ENCODE measurements at regions not wholly inside any gene's neighbourhood (a gene's known extent, or its start where the extent isn't known, plus 50 kb on each side); places are given as distances from the start of the nearest gene placed in this dataset.

- peaks cover 10 to 17% of the 10 kb centered on the region in 2 donors for H3K9me3 Mint-ChIP-seq
- H3K27me3 Mint-ChIP-seq (ENCODE audit: low read depth in 2 of 2), result no peaks in the 10 kb centered on the region
- no peak for ATAC-seq
- no peak overlapping the region for H3K27ac Mint-ChIP-seq
- TF ChIP-seq, protein P1, sequence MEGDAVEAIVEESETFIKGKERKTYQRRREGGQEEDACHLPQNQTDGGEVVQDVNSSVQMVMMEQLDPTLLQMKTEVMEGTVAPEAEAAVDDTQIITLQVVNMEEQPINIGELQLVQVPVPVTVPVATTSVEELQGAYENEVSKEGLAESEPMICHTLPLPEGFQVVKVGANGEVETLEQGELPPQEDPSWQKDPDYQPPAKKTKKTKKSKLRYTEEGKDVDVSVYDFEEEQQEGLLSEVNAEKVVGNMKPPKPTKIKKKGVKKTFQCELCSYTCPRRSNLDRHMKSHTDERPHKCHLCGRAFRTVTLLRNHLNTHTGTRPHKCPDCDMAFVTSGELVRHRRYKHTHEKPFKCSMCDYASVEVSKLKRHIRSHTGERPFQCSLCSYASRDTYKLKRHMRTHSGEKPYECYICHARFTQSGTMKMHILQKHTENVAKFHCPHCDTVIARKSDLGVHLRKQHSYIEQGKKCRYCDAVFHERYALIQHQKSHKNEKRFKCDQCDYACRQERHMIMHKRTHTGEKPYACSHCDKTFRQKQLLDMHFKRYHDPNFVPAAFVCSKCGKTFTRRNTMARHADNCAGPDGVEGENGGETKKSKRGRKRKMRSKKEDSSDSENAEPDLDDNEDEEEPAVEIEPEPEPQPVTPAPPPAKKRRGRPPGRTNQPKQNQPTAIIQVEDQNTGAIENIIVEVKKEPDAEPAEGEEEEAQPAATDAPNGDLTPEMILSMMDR (IDR thresholded peaks at IDR 0.05), result no peak
- no peaks in the 10 kb centered on the region for H3K4me1 Mint-ChIP-seq
- no peak overlapping the region for H3K27ac ChIP-seq (ENCODE audit: low read length)
- no peaks in the 10 kb centered on the region for H3K4me1 ChIP-seq (ENCODE audit: control insufficient read depth, insufficient read depth, low read length)
- H3K4me3 ChIP-seq (ENCODE audit: low read length), result no peak overlapping the region
- H3K27me3 ChIP-seq (ENCODE audit: control insufficient read depth, insufficient read depth, low read length), result no peaks in the 10 kb centered on the region
- no peak overlapping the region for H3K4me3 Mint-ChIP-seq
- no peaks in the 10 kb centered on the region for H3K36me3 ChIP-seq (ENCODE audit: control insufficient read depth, insufficient read depth, low read length)
- no peaks in the 10 kb centered on the region for H3K36me3 Mint-ChIP-seq
- 79% methylated on average over 4 of the region's 4 CpGs for WGBS (ENCODE audit: insufficient coverage)
- DNase-seq, result no peak
- intact Hi-C loops (cut with micrococcal nuclease), result no loop called here
- no peaks in the 10 kb centered on the region for H3K9me3 ChIP-seq (ENCODE audit: control insufficient read depth, insufficient read depth, low read length)
Measured at GRCh38 chr9:24841993-24842392, 296.3 kb upstream of the IZUMO3 start.

GRCh38 chr9:24832307-24832706 lies 286.6 kb upstream of the IZUMO3 start:
- Histone ChIP-seq H3K27me3 (ENCODE audit: control insufficient read depth, insufficient read depth, low read length) (no peaks in the 10 kb centered on the region), H3K9me3 (ENCODE audit: control insufficient read depth, insufficient read depth, low read length) (no peaks in the 10 kb centered on the region), H3K27ac (ENCODE audit: low read length) (no peak overlapping the region), H3K4me1 (ENCODE audit: control insufficient read depth, insufficient read depth, low read length) (no peaks in the 10 kb centered on the region), H3K36me3 (ENCODE audit: control insufficient read depth, insufficient read depth, low read length) (no peaks in the 10 kb centered on the region), H3K4me3 (ENCODE audit: low read length) (no peak overlapping the region)
- intact Hi-C loops (cut with micrococcal nuclease), result no loop called here
- Mint-ChIP-seq H3K27ac (no peak overlapping the region), H3K36me3 (peaks cover 11% of the 10 kb centered on the region), H3K4me3 (no peak overlapping the region), H3K4me1 (no peaks in the 10 kb centered on the region), H3K27me3 (ENCODE audit: low read depth in 2 of 2) (no peaks in the 10 kb centered on the region), H3K9me3 (peaks cover 13 to 17% of the 10 kb centered on the region in 2 donors)
- WGBS (ENCODE audit: insufficient coverage), result 44% methylated on average over 2 of the region's 2 CpGs
- TF ChIP-seq, protein P1 (IDR thresholded peaks at IDR 0.05), result no peak
- DNase-seq (no peak), ATAC-seq (no peak)

GRCh38 chr9:24828687-24829086 lies 283.0 kb upstream of the IZUMO3 start:
- Histone ChIP-seq H3K36me3 (ENCODE audit: control insufficient read depth, insufficient read depth, low read length) (no peaks in the 10 kb centered on the region), H3K27me3 (ENCODE audit: control insufficient read depth, insufficient read depth, low read length) (no peaks in the 10 kb centered on the region), H3K4me1 (ENCODE audit: control insufficient read depth, insufficient read depth, low read length) (no peaks in the 10 kb centered on the region), H3K27ac (ENCODE audit: low read length) (no peak overlapping the region), H3K9me3 (ENCODE audit: control insufficient read depth, insufficient read depth, low read length) (no peaks in the 10 kb centered on the region), H3K4me3 (ENCODE audit: low read length) (no peak overlapping the region)
- DNase-seq, result no peak
- Mint-ChIP-seq H3K4me3 (no peak overlapping the region), H3K36me3 (peaks cover 30% of the 10 kb centered on the region), H3K9me3 (peaks cover 23 to 32% of the 10 kb centered on the region in 2 donors), H3K4me1 (no peaks in the 10 kb centered on the region), H3K27me3 (ENCODE audit: low read depth in 2 of 2) (no peaks in the 10 kb centered on the region), H3K27ac (no peak overlapping the region)
- 100% methylated on average over 1 of the region's 2 CpGs for WGBS (ENCODE audit: insufficient coverage)
- TF ChIP-seq, protein P1 (IDR thresholded peaks at IDR 0.05), result no peak
- no peak for ATAC-seq
- intact Hi-C loops (cut with micrococcal nuclease), result no loop called here

DNA sequence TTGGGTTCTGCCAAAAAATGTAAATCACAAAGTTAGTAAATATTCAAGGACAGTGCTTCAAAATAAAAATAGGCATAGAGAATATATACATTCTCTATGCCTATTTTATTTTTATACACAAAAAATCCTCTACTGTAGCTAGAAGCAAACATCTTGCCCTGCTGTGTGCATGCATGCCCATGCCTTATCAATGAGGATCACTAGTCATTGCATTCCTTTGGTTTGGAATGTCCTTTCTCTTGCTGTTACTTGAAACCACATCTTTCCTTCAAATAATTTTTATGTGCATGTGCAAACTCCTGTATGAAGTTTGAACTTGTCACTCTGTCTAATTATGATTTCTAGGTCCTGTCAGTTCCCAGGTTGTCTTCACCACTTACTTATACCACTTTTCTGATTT lies 278.9 kb upstream of the IZUMO3 start:
- no peaks in the 10 kb centered on the region for H3K27me3 Mint-ChIP-seq (ENCODE audit: low read depth in 2 of 2)
- Histone ChIP-seq H3K36me3 (ENCODE audit: control insufficient read depth, insufficient read depth, low read length) (no peaks in the 10 kb centered on the region), H3K9me3 (ENCODE audit: control insufficient read depth, insufficient read depth, low read length) (no peaks in the 10 kb centered on the region), H3K27ac (ENCODE audit: low read length) (no peak overlapping the region), H3K27me3 (ENCODE audit: control insufficient read depth, insufficient read depth, low read length) (no peaks in the 10 kb centered on the region), H3K4me1 (ENCODE audit: control insufficient read depth, insufficient read depth, low read length) (no peaks in the 10 kb centered on the region), H3K4me3 (ENCODE audit: low read length) (no peak overlapping the region)
- intact Hi-C loops (cut with micrococcal nuclease), result no loop called here
- TF ChIP-seq, protein P1 (IDR thresholded peaks at IDR 0.05), result no peak
- H3K4me1 Mint-ChIP-seq, result no peaks in the 10 kb centered on the region
- H3K9me3 Mint-ChIP-seq, result peaks cover 20 to 30% of the 10 kb centered on the region in 2 donors
- peaks cover 36% of the 10 kb centered on the region for H3K36me3 Mint-ChIP-seq
- no peak overlapping the region for H3K27ac Mint-ChIP-seq
- no peak for ATAC-seq
- H3K4me3 Mint-ChIP-seq, result no peak overlapping the region
- DNase-seq, result no peak

All from natural killer cell (primary cell).